NB4 (cell line): ENCODE measurements at regions not wholly inside any gene's neighbourhood (a gene's known extent, or its start where the extent isn't known, plus 50 kb on each side); places are given as distances from the start of the nearest gene placed in this dataset.

ENCODE experiments used
- DNase-seq: peaks from one replicate; pipeline ENCODE4 v3.0.0; 2010; ENCODE audit warnings: low read depth
- H3K4me3 ChIP-seq: one replicate; pipeline ENCODE4 v1.5.1; 2011; ENCODE audit warnings: mild to moderate bottlenecking, low read depth, low read length, moderate library complexity
- CTCF ChIP-seq: IDR thresholded peaks from one replicate; pipeline ENCODE4 v1.5.1; 2012; ENCODE audit warnings: low read depth, low read length
- MYC ChIP-seq: IDR thresholded peaks from 2 replicates; pipeline ENCODE4 v1.6.1; 2011; ENCODE audit warnings: low read depth, low read length
- POLR2A ChIP-seq: IDR thresholded peaks from 2 replicates; pipeline ENCODE4 v1.6.1; 2011; ENCODE audit warnings: mild to moderate bottlenecking; ENCODE audit not compliant: insufficient read length; ENCODE audit errors: extremely low read depth
- TF ChIP-seq, protein P1 (sequence below): IDR thresholded peaks from 2 replicates; pipeline ENCODE4 v1.6.1; 2011; ENCODE audit warnings: low read depth, low read length

- DNase-seq, result no peak
- TF ChIP-seq, protein P1, sequence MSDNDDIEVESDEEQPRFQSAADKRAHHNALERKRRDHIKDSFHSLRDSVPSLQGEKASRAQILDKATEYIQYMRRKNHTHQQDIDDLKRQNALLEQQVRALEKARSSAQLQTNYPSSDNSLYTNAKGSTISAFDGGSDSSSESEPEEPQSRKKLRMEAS, result no peak
- TF ChIP-seq MYC (no peak), CTCF (no peak), POLR2A (no peak)
Observed at GRCh38 chrX:42237956-42238355, 314.6 kb upstream of the CASK start.

DNA sequence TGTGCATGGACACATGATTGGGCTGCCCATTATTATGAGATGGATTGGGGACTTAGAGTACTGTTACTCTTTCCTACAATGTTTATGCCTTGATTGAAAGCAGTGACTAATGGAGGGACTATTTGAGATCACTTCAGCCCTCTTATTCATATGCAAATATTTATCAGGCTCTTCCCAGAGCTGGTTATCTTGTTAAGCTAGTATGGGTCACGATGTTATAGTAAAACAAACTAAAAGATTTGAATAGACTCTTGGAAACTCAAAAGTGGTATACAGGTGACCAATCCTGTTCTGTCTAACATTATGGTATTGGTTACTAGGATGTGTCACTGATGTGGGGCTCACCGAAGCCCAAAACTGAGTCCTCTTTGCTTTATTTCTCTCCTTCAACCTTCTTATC, 306.2 kb upstream of the CASK start:
- H3K4me3 ChIP-seq, result no peak overlapping the region
- TF ChIP-seq, protein P1, result no peak
- TF ChIP-seq POLR2A (no peak), MYC (no peak)
- no peak for DNase-seq

More at GRCh38 chrX:42237956-42238355, 314.6 kb upstream of the CASK start:
- H3K4me3 ChIP-seq, result no peak overlapping the region

DNA sequence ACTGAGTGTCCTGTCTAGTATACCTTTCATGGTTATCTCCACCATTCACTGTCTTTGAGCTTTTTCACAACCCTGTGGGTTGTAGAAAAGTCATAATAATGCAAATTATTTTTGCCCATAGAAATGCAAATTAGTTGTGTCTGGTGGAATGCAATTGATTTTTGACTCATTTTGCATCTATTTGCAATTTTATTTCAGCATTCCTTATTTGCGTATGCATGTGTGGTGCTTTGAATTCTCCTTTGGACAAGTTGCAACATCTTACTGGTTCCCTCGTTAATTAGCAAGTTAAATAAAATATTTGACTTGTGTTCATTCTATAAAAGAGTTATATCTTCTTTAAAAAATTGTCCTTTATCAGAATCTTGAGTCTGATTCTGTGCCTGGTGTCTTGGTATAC, 297.3 kb upstream of the CASK start:
- TF ChIP-seq, protein P1, result no peak
- TF ChIP-seq MYC (no peak), CTCF (no peak), POLR2A (no peak)
- no peak overlapping the region for H3K4me3 ChIP-seq
- DNase-seq, result no peak

- TF ChIP-seq POLR2A, result no peak
- TF ChIP-seq, protein P1, result no peak
- no peak for TF ChIP-seq CTCF
- no peak for DNase-seq
- no peak overlapping the region for H3K4me3 ChIP-seq
Observed at GRCh38 chrX:42220083-42220482, 296.7 kb upstream of the CASK start.

- H3K4me3 ChIP-seq, result no peak overlapping the region
- TF ChIP-seq POLR2A, result no peak
- TF ChIP-seq, protein P1, result no peak
- no peak for TF ChIP-seq MYC
- TF ChIP-seq CTCF, result no peak
- no peak for DNase-seq
Observed at GRCh38 chrX:42219231-42219630, 295.9 kb upstream of the CASK start.

DNA sequence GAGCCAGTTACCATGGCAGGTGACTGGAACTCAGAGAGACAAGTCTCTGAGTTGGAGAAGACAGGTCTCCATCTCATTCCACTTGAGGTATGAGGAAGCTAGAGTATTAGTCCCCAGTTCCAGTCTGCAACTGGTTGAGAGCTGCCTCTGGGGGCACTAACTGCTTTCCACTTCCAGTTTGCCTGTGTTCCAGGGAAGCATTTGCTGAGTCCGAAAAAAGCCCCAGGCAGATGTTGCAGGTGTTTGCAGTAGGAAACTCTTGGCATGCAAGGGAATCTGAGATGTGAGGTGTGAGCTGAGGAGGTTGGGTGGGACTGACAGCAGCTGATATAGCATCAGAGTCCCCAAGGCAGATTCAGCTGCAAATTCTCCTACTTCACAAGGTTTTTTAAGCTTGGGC, 272.2 kb upstream of the CASK start:
- no peak for DNase-seq
- TF ChIP-seq, protein P1, result no peak
- no peak for TF ChIP-seq MYC
- TF ChIP-seq POLR2A, result no peak
- TF ChIP-seq CTCF, result no peak
- no peak overlapping the region for H3K4me3 ChIP-seq
